Karpas-422 (cell line): ENCODE measurements at regions not wholly inside any gene's neighbourhood (a gene's known extent, or its start where the extent isn't known, plus 50 kb on each side); places are given as distances from the start of the nearest gene placed in this dataset.
"Not testable (repeated sequence)": the region's sequence is repeated elsewhere in the genome, so short reads cannot be mapped to it uniquely, and the experiment has no call there.

ENCODE experiments used
- DNase-seq: peaks from one replicate; pipeline ENCODE4 v3.0.0-alpha.2; 2015
- H2AFZ ChIP-seq: fragments of 200-600 bp; sonication (generic); 2 replicates; pipeline ENCODE4 v1.6.1; 2014; ENCODE audit warnings: antibody characterized with exemption, low read length, mixed read lengths
- H3K27ac ChIP-seq: fragments of 200-600 bp; sonication (generic); 2 replicates; pipeline ENCODE4 v1.5.1; 2014; ENCODE audit warnings: mild to moderate bottlenecking, low read length, moderate library complexity
- H3K27me3 ChIP-seq: fragments of 200-600 bp; sonication (generic); 2 replicates; pipeline ENCODE4 v1.6.1; 2014; ENCODE audit warnings: low read length, mixed read lengths
- H3K36me3 ChIP-seq: fragments of 200-600 bp; sonication (generic); 2 replicates; pipeline ENCODE4 v1.6.1; 2014; ENCODE audit warnings: low read length, mixed read lengths; ENCODE audit not compliant: insufficient read depth
- H3K4me1 ChIP-seq: fragments of 200-600 bp; sonication (generic); 2 replicates; pipeline ENCODE4 v1.6.1; 2014; ENCODE audit warnings: mild to moderate bottlenecking, low read length, mixed read lengths
- H3K4me2 ChIP-seq: fragments of 200-600 bp; sonication (generic); 2 replicates; pipeline ENCODE4 v1.6.1; 2014; ENCODE audit warnings: low read length, low read depth, mild to moderate bottlenecking; ENCODE audit not compliant: poor library complexity, severe bottlenecking
- H3K4me3 ChIP-seq: fragments of 200-600 bp; sonication (generic); 2 replicates; pipeline ENCODE4 v1.5.1; 2014; ENCODE audit warnings: mild to moderate bottlenecking, antibody characterized with exemption, low read length, mixed read lengths
- H3K79me2 ChIP-seq: fragments of 200-600 bp; sonication (generic); 2 replicates; pipeline ENCODE4 v1.6.1; 2014; ENCODE audit warnings: mild to moderate bottlenecking, low read length, mixed read lengths
- H3K9ac ChIP-seq: fragments of 200-600 bp; sonication (generic); 2 replicates; pipeline ENCODE4 v1.6.0; 2014; ENCODE audit warnings: low read length
- H3K9me2 ChIP-seq: fragments of 200-600 bp; sonication (generic), shearing (Covaris generic); replicated peaks from 2 replicates; pipeline ENCODE4 v1.6.0; 2014; ENCODE audit warnings: mild to moderate bottlenecking, low read length, moderate library complexity; ENCODE audit not compliant: insufficient read depth
- H3K9me3 ChIP-seq: fragments of 300-700, 200-600 bp; sonication (generic); 2 replicates; pipeline ENCODE4 v1.6.1; 2014; ENCODE audit warnings: low read length, mixed read lengths
- H4K20me1 ChIP-seq: fragments of 200-600 bp; sonication (generic); 2 replicates; pipeline ENCODE4 v1.6.1; 2014; ENCODE audit warnings: mild to moderate bottlenecking, antibody characterized with exemption, low read length, low read depth; ENCODE audit not compliant: insufficient read depth

DNA sequence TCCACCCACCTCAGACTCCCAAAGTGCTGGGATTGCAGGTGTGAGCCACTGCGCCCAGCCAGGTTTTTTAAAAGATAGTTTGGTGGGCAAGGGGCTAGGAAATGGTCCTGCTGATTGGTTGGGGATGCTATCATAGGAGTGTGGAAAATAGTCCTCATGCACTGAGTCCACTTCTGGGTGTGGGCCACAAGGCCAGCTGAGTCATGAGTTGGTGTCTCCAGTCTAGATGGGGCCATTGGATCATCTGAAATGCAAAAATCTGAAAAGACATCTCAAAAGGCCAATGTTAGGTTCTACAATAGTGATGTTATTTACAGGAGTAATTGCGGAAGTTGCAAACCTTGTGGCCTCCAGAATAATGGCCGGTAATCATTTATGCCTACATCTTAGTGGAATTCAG, 221.1 kb downstream of the ZNF674 start:
- no peaks in the 10 kb centered on the region for H3K9me3 ChIP-seq
- no peaks in the 10 kb centered on the region for H4K20me1 ChIP-seq
- no peak overlapping the region for H3K4me3 ChIP-seq
- no peaks in the 10 kb centered on the region for H3K79me2 ChIP-seq
- DNase-seq = no peak
- no peaks in the 10 kb centered on the region for H3K9me2 ChIP-seq
- H2AFZ ChIP-seq = no peak overlapping the region
- H3K36me3 ChIP-seq = no peaks in the 10 kb centered on the region
- no peak overlapping the region for H3K27ac ChIP-seq
- no peak overlapping the region for H3K4me2 ChIP-seq
- H3K9ac ChIP-seq = no peak overlapping the region
- no peaks in the 10 kb centered on the region for H3K27me3 ChIP-seq
- H3K4me1 ChIP-seq = no peaks in the 10 kb centered on the region

DNA sequence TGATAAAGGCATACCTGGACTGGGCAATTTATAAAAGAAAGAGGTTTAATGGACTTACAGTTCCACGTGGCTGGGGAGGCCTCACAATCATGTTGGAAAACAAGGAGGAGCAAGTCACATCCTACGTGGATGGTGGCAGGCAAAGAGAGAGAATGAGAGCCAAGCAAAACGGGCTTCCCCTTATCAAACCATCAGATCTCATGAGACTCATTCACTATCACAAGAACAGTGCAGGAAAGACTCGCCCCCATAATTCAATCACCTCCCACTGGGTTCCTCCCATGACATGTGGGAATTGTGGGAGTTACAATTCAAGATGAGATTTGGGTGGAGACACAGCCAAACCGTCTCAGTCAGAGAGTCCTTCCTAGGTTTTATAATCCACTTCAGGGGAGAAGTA, 222.3 kb downstream of the ZNF674 start:
- not testable (repeated sequence) for H3K9ac ChIP-seq, H3K4me3 ChIP-seq, DNase-seq, H2AFZ ChIP-seq, H4K20me1 ChIP-seq, H3K4me2 ChIP-seq, H3K9me2 ChIP-seq, H3K27me3 ChIP-seq, H3K27ac ChIP-seq, H3K79me2 ChIP-seq, H3K9me3 ChIP-seq, H3K36me3 ChIP-seq, H3K4me1 ChIP-seq

DNA sequence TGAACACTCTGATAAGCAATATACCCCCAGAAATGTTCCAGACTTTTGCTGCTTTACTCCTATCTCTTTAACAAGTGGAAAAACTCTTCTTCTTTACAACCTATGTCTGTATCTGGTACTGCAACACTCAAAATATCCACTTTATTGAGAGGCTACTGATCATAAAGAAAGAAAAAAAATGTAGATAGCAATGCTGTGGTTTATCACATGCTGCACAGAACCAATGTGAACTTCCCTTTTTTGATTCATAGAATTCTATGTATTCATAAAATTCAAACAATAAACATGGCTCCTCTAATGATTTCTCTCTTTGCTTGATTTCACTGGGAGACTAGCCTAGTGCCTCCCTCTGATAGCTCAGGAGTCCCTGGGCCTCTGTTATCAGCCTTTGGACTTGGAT, 223.5 kb downstream of the ZNF674 start:
- Histone ChIP-seq H3K9me3 (no peaks in the 10 kb centered on the region), H3K27me3 (no peaks in the 10 kb centered on the region), H3K4me1 (no peaks in the 10 kb centered on the region), H3K4me2 (no peak overlapping the region), H2AFZ (no peak overlapping the region), H3K4me3 (no peak overlapping the region), H3K9ac (no peak overlapping the region), H4K20me1 (no peaks in the 10 kb centered on the region), H3K36me3 (no peaks in the 10 kb centered on the region), H3K9me2 (no peaks in the 10 kb centered on the region), H3K79me2 (no peaks in the 10 kb centered on the region), H3K27ac (no peak overlapping the region)
- DNase-seq = no peak

DNA sequence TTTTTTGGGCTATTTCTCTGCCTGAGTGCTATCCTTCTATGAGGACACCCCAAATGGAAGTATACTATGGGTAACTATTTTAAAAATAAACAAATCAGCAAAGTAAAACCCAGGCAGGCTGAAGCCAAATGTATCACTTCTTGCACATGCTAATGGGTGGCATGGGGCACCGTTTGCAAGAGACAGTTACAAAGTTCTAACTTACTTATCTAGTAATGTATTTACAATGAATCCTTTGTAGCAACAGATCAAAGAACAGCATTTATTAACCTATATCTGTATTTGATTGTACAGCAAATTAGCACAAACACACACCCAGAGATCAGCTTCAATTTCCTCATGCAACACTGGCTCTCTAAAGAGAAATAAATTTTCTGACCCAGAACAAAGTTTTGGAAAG, 225.5 kb downstream of the ZNF674 start:
- no peaks in the 10 kb centered on the region for H4K20me1 ChIP-seq
- H3K9ac ChIP-seq = no peak overlapping the region
- H3K4me2 ChIP-seq = no peak overlapping the region

DNA sequence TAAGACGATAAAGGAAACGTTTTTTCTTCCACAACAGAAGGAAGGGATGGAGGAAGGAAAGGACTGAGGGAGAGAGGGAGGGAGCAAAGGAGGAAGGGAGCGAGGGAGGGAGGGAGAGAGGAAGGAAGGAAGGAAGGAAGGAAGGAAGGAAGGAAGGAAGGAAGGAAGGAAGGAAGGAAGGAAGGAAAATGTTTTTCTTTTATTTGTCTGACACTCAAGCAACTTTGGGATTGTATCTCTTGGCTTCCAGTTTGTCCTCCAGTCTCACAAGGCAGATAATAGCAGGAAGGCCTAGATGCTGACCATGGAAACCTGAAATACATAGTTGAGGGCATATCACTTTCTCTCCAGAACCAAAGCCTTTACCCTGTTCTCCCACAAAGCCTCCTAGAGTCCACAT, 226.7 kb downstream of the ZNF674 start:
- Histone ChIP-seq H3K9me3 (no peaks in the 10 kb centered on the region), H3K27me3 (no peaks in the 10 kb centered on the region), H2AFZ (no peak overlapping the region), H3K4me3 (no peak overlapping the region), H3K9ac (no peak overlapping the region), H3K36me3 (no peaks in the 10 kb centered on the region), H3K79me2 (no peaks in the 10 kb centered on the region), H3K4me1 (no peaks in the 10 kb centered on the region), H3K4me2 (no peak overlapping the region), H4K20me1 (no peaks in the 10 kb centered on the region), H3K27ac (no peak overlapping the region), H3K9me2 (no peaks in the 10 kb centered on the region)
- no peak for DNase-seq

More for the DNA sequence above, 225.5 kb downstream of the ZNF674 start:
- no peaks in the 10 kb centered on the region for H3K27me3 ChIP-seq
- no peaks in the 10 kb centered on the region for H3K9me3 ChIP-seq
- H3K4me3 ChIP-seq = no peak overlapping the region
- no peaks in the 10 kb centered on the region for H3K9me2 ChIP-seq
- H3K27ac ChIP-seq = no peak overlapping the region
- H3K4me1 ChIP-seq = no peaks in the 10 kb centered on the region
- no peak overlapping the region for H2AFZ ChIP-seq
- DNase-seq = no peak
- H3K79me2 ChIP-seq = no peaks in the 10 kb centered on the region
- no peaks in the 10 kb centered on the region for H3K36me3 ChIP-seq

DNA sequence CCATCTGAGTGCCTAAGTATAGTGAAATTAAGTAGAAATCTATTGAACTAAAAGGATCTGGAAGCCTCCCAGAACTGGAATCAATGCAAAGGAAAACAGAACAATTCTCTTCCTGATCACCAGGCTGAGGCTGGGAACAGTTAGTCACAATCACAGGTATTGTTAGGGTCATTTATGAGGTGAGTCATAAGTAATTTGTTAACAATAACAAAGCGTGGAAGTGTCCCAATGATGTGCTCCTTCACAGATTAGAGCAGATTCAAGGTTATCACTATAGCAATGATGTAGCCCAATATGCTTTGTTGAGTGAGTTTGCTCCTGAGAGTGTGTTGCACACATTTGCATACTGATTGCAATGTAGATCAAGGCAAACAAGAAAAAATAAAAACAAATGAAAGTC, 228.1 kb downstream of the ZNF674 start:
- Histone ChIP-seq H3K4me2 (no peak overlapping the region), H3K9me3 (no peaks in the 10 kb centered on the region), H3K27me3 (no peaks in the 10 kb centered on the region), H3K4me3 (no peak overlapping the region), H3K27ac (no peak overlapping the region), H3K36me3 (no peaks in the 10 kb centered on the region), H2AFZ (no peak overlapping the region), H3K9ac (no peak overlapping the region), H3K9me2 (no peaks in the 10 kb centered on the region), H3K4me1 (no peaks in the 10 kb centered on the region), H4K20me1 (no peaks in the 10 kb centered on the region), H3K79me2 (no peaks in the 10 kb centered on the region)
- no peak for DNase-seq

GRCh38 chrX:46311581-46312120, 233.6 kb downstream of the ZNF674 start:
- no peaks in the 10 kb centered on the region for H3K79me2 ChIP-seq
- no peaks in the 10 kb centered on the region for H3K9me2 ChIP-seq
- no peaks in the 10 kb centered on the region for H3K36me3 ChIP-seq
- no peak overlapping the region for H3K4me2 ChIP-seq
- H3K9ac ChIP-seq = no peak overlapping the region
- H4K20me1 ChIP-seq = no peaks in the 10 kb centered on the region
- no peaks in the 10 kb centered on the region for H3K27me3 ChIP-seq
- no peak overlapping the region for H2AFZ ChIP-seq
- H3K4me1 ChIP-seq = no peaks in the 10 kb centered on the region
- H3K27ac ChIP-seq = no peak overlapping the region
- no peak for DNase-seq
- no peaks in the 10 kb centered on the region for H3K9me3 ChIP-seq
- H3K4me3 ChIP-seq = no peak overlapping the region

- H3K9ac ChIP-seq = no peak overlapping the region
- H3K9me3 ChIP-seq = no peaks in the 10 kb centered on the region
- no peaks in the 10 kb centered on the region for H3K4me1 ChIP-seq
Measured at GRCh38 chrX:46310815-46311497, 234.3 kb downstream of the ZNF674 start.

More at GRCh38 chrX:46310815-46311497, 234.3 kb downstream of the ZNF674 start:
- Histone ChIP-seq H3K9me2 (no peaks in the 10 kb centered on the region), H3K27ac (no peak overlapping the region), H4K20me1 (no peaks in the 10 kb centered on the region), H3K4me3 (no peak overlapping the region), H3K4me2 (no peak overlapping the region), H2AFZ (no peak overlapping the region), H3K27me3 (no peaks in the 10 kb centered on the region), H3K79me2 (no peaks in the 10 kb centered on the region), H3K36me3 (no peaks in the 10 kb centered on the region)
- no peak for DNase-seq
